ENCODE measurements at regions not wholly inside any gene's neighbourhood (a gene's known extent, or its start where the extent isn't known, plus 50 kb on each side); places are given as distances from the start of the nearest gene placed in this dataset.

DNA sequence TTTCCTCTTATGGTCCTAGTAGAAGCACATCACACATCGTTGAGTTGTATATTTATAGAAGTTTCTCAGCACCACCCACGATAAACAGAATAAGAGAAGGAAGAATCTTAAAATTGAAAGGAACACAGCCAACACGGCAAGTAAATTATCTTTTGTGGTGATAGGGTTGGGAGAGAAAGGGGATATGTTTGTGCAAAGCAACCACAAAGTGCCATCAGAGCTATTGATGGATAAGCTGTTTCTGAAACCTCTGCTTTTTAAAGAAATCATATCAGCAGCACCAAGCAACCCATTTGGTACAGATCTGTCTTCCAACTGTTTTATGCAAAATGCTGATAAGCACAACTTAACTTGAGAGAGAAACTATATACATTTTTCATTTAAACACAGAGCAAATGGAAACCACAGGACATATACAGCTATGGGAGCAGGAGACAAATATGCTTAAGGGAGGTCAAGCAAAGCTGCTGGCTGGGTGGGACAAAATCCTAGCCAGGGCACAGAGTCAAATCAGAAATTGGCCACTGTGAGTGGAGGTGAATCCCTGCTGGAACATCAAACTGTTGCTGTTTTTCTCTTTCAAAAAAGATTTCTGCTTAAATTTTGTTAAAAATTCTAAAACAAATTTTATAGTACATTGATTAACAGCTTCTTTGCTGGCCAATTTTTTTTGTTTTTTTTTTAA lies 194.0 kb upstream of the HHIP start (continued):
- TF ChIP-seq CREM (CRISPR knock-in tag; IDR thresholded peaks at IDR 0.05) (no peak), MXD4 (CRISPR knock-in tag; IDR thresholded peaks at IDR 0.05; ENCODE audit: borderline replicate concordance) (no peak), SP1 (CRISPR knock-in tag; conservative IDR thresholded peaks at IDR 0.05) (no peak)
- TF ChIP-seq, protein P1, sequence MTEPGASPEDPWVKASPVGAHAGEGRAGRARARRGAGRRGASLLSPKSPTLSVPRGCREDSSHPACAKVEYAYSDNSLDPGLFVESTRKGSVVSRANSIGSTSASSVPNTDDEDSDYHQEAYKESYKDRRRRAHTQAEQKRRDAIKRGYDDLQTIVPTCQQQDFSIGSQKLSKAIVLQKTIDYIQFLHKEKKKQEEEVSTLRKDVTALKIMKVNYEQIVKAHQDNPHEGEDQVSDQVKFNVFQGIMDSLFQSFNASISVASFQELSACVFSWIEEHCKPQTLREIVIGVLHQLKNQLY (CRISPR knock-in tag; IDR thresholded peaks at IDR 0.05), result no peak
- TF ChIP-seq, protein P2, sequence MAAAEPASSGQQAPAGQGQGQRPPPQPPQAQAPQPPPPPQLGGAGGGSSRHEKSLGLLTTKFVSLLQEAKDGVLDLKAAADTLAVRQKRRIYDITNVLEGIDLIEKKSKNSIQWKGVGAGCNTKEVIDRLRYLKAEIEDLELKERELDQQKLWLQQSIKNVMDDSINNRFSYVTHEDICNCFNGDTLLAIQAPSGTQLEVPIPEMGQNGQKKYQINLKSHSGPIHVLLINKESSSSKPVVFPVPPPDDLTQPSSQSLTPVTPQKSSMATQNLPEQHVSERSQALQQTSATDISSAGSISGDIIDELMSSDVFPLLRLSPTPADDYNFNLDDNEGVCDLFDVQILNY (CRISPR knock-in tag; IDR thresholded peaks at IDR 0.05), result no peak

DNA sequence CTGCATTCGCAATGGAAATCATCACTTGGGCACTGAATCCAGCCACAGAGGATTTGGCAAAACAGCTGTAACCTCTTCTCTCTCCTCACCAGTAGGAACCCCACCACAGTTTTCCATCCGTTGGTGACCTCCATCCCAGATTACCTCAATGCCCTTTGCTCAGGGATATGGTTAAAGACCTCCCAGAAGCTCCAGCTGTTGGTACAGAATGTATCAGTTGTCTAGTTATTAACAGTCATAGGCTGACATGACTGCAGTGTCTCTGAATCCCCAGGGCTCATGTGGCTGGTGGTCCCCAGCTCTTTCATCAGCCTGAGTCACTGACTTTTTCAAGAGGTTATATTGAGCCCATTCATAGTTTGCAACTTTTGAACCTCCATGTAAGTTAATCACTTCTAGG lies 189.8 kb upstream of the HHIP start:
- TF ChIP-seq ZNF317 (CRISPR knock-in tag; IDR thresholded peaks at IDR 0.05; ENCODE audit: borderline replicate concordance, low read depth), result no peak
- no peak for TF ChIP-seq PRRX2 (CRISPR knock-in tag; IDR thresholded peaks at IDR 0.05)
- TF ChIP-seq, protein P3, sequence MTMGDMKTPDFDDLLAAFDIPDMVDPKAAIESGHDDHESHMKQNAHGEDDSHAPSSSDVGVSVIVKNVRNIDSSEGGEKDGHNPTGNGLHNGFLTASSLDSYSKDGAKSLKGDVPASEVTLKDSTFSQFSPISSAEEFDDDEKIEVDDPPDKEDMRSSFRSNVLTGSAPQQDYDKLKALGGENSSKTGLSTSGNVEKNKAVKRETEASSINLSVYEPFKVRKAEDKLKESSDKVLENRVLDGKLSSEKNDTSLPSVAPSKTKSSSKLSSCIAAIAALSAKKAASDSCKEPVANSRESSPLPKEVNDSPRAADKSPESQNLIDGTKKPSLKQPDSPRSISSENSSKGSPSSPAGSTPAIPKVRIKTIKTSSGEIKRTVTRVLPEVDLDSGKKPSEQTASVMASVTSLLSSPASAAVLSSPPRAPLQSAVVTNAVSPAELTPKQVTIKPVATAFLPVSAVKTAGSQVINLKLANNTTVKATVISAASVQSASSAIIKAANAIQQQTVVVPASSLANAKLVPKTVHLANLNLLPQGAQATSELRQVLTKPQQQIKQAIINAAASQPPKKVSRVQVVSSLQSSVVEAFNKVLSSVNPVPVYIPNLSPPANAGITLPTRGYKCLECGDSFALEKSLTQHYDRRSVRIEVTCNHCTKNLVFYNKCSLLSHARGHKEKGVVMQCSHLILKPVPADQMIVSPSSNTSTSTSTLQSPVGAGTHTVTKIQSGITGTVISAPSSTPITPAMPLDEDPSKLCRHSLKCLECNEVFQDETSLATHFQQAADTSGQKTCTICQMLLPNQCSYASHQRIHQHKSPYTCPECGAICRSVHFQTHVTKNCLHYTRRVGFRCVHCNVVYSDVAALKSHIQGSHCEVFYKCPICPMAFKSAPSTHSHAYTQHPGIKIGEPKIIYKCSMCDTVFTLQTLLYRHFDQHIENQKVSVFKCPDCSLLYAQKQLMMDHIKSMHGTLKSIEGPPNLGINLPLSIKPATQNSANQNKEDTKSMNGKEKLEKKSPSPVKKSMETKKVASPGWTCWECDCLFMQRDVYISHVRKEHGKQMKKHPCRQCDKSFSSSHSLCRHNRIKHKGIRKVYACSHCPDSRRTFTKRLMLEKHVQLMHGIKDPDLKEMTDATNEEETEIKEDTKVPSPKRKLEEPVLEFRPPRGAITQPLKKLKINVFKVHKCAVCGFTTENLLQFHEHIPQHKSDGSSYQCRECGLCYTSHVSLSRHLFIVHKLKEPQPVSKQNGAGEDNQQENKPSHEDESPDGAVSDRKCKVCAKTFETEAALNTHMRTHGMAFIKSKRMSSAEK (CRISPR knock-in tag; IDR thresholded peaks at IDR 0.05; ENCODE audit: borderline replicate concordance), result no peak
- TF ChIP-seq FOXJ3 (CRISPR knock-in tag; IDR thresholded peaks at IDR 0.05; ENCODE audit: borderline replicate concordance), result no peak
- TF ChIP-seq GABPB1 (CRISPR knock-in tag; IDR thresholded peaks at IDR 0.05), result no peak
- no peak for TF ChIP-seq CREB1 (CRISPR knock-in tag; IDR thresholded peaks at IDR 0.05)
- TF ChIP-seq ZNF671 (CRISPR knock-in tag; IDR thresholded peaks at IDR 0.05), result no peak
- TF ChIP-seq GTF2I (CRISPR knock-in tag; conservative IDR thresholded peaks at IDR 0.05), result no peak
- TF ChIP-seq ESRRA (CRISPR knock-in tag; IDR thresholded peaks at IDR 0.05; ENCODE audit: borderline replicate concordance), result no peak
- no peak for TF ChIP-seq JUN (CRISPR knock-in tag; IDR thresholded peaks at IDR 0.05)
- no peak for TF ChIP-seq MXD4 (CRISPR knock-in tag; IDR thresholded peaks at IDR 0.05; ENCODE audit: borderline replicate concordance)
- TF ChIP-seq, protein P4, sequence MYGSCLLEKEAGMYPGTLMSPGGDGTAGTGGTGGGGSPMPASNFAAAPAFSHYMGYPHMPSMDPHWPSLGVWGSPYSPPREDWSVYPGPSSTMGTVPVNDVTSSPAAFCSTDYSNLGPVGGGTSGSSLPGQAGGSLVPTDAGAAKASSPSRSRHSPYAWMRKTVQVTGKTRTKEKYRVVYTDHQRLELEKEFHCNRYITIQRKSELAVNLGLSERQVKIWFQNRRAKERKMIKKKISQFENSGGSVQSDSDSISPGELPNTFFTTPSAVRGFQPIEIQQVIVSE (CRISPR knock-in tag; IDR thresholded peaks at IDR 0.05; ENCODE audit: borderline replicate concordance), result no peak
- TF ChIP-seq, protein P5, sequence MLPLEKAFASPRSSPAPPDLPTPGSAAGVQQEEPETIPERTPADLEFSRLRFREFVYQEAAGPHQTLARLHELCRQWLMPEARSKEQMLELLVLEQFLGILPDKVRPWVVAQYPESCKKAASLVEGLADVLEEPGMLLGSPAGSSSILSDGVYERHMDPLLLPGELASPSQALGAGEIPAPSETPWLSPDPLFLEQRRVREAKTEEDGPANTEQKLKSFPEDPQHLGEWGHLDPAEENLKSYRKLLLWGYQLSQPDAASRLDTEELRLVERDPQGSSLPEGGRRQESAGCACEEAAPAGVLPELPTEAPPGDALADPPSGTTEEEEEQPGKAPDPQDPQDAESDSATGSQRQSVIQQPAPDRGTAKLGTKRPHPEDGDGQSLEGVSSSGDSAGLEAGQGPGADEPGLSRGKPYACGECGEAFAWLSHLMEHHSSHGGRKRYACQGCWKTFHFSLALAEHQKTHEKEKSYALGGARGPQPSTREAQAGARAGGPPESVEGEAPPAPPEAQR (CRISPR knock-in tag; IDR thresholded peaks at IDR 0.05), result no peak
- TF ChIP-seq, protein P6, sequence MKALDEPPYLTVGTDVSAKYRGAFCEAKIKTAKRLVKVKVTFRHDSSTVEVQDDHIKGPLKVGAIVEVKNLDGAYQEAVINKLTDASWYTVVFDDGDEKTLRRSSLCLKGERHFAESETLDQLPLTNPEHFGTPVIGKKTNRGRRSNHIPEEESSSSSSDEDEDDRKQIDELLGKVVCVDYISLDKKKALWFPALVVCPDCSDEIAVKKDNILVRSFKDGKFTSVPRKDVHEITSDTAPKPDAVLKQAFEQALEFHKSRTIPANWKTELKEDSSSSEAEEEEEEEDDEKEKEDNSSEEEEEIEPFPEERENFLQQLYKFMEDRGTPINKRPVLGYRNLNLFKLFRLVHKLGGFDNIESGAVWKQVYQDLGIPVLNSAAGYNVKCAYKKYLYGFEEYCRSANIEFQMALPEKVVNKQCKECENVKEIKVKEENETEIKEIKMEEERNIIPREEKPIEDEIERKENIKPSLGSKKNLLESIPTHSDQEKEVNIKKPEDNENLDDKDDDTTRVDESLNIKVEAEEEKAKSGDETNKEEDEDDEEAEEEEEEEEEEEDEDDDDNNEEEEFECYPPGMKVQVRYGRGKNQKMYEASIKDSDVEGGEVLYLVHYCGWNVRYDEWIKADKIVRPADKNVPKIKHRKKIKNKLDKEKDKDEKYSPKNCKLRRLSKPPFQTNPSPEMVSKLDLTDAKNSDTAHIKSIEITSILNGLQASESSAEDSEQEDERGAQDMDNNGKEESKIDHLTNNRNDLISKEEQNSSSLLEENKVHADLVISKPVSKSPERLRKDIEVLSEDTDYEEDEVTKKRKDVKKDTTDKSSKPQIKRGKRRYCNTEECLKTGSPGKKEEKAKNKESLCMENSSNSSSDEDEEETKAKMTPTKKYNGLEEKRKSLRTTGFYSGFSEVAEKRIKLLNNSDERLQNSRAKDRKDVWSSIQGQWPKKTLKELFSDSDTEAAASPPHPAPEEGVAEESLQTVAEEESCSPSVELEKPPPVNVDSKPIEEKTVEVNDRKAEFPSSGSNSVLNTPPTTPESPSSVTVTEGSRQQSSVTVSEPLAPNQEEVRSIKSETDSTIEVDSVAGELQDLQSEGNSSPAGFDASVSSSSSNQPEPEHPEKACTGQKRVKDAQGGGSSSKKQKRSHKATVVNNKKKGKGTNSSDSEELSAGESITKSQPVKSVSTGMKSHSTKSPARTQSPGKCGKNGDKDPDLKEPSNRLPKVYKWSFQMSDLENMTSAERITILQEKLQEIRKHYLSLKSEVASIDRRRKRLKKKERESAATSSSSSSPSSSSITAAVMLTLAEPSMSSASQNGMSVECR (CRISPR knock-in tag; IDR thresholded peaks at IDR 0.05; ENCODE audit: borderline replicate concordance), result no peak

More for the DNA sequence above, 189.8 kb upstream of the HHIP start:
- Mint-ChIP-seq H3K4me1 (no peaks in the 10 kb centered on the region), H3K27ac (no peak overlapping the region), H3K27me3 (ENCODE audit: low read depth) (no peaks in the 10 kb centered on the region), H3K4me3 (no peak overlapping the region), H3K9me3 (no peaks in the 10 kb centered on the region), H3K36me3 (no peaks in the 10 kb centered on the region)
- ChIA-PET POLR2A (no interaction called here), CTCF (no interaction called here)
- ATAC-seq, result no peak
- DNase-seq (ENCODE audit: low spot score), result no peak

Measured in WTC11 (cell line).